IMR-90 (cell line): ENCODE measurements at regions not wholly inside any gene's neighbourhood (a gene's known extent, or its start where the extent isn't known, plus 50 kb on each side); places are given as distances from the start of the nearest gene placed in this dataset.

Experiments used
- ATAC-seq: fragments of 200-7000 bp; cut with Tn5 transposase; 2 replicates; pipeline ENCODE4 v1.9.1; 2020; ENCODE audit warnings: low read depth, mild to moderate bottlenecking, moderate library complexity
- BruUV-seq: library from RNA; stranded (reverse); fragments of 400-500 nt; replicated peaks from 2 replicates; lab custom pipeline; 2021; lab: Mats Ljungman, UMichigan
- CTCF ChIA-PET: fragments of 300-600 bp; formaldehyde crosslinking; extraction: SDS; loops from one replicate; lab custom pipeline; 2021; ENCODE audit warnings: antibody characterized with exemption; lab: Yijun Ruan, JAX
- POLR2A ChIA-PET: fragments of 300-600 bp; sonication (Branson Sonifier 250); formaldehyde crosslinking; loops from one replicate; lab custom pipeline; 2022; ENCODE audit warnings: antibody characterized with exemption; ENCODE audit not compliant: unreplicated experiment; lab: Charles Lee
- DNase-seq: peaks from one replicate; pipeline ENCODE4 v3.0.0; 2013
- H2AFZ ChIP-seq: replicated peaks from 2 replicates; pipeline ENCODE3; 2013; ENCODE audit warnings: low read length, mild to moderate bottlenecking; ENCODE audit not compliant: poor library complexity
- H2AK5ac ChIP-seq: 2 replicates; pipeline ENCODE4 v1.6.1; 2013; ENCODE audit warnings: low read depth, low read length, inconsistent platforms
- H2AK9ac ChIP-seq: replicated peaks from 2 replicates; pipeline ENCODE3; 2013; ENCODE audit warnings: mild to moderate bottlenecking, low read depth, low read length, moderate library complexity; ENCODE audit not compliant: poor library complexity
- H2BK120ac ChIP-seq: 2 replicates; pipeline ENCODE4 v1.6.1; 2013; ENCODE audit warnings: low read depth, low read length, inconsistent platforms
- H2BK15ac ChIP-seq: 3 replicates; pipeline ENCODE4 v1.6.1; 2013; ENCODE audit warnings: low read depth, low read length, inconsistent platforms
- H2BK20ac ChIP-seq: 2 replicates; pipeline ENCODE4 v1.6.1; 2013; ENCODE audit warnings: low read depth, mild to moderate bottlenecking, inconsistent platforms, low read length, moderate library complexity
- H2BK5ac ChIP-seq: 2 replicates; pipeline ENCODE4 v1.6.1; 2013; ENCODE audit warnings: mild to moderate bottlenecking, low read depth, low read length, inconsistent platforms; ENCODE audit not compliant: poor library complexity, severe bottlenecking
- H3K14ac ChIP-seq: replicated peaks from 2 replicates; pipeline ENCODE4 v1.6.1; 2013; ENCODE audit warnings: low read depth, low read length, inconsistent platforms
- H3K18ac ChIP-seq: 2 replicates; pipeline ENCODE4 v1.6.1; 2013; ENCODE audit warnings: low read depth, low read length, control low read depth
- H3K23ac ChIP-seq: 2 replicates; pipeline ENCODE4 v1.6.1; 2013; ENCODE audit warnings: low read depth, low read length, inconsistent platforms
- H3K27ac ChIP-seq: 2 replicates; pipeline ENCODE4 v1.5.1; 2013; ENCODE audit warnings: mild to moderate bottlenecking, control low read depth, low read length; ENCODE audit not compliant: insufficient read depth
- H3K27me3 ChIP-seq: 2 replicates; pipeline ENCODE4 v1.6.1; 2013; ENCODE audit warnings: low read length; ENCODE audit not compliant: control insufficient read depth, insufficient read depth
- H3K36me3 ChIP-seq: 2 replicates; pipeline ENCODE4 v1.6.1; 2013; ENCODE audit warnings: low read length, mixed read lengths; ENCODE audit not compliant: control insufficient read depth, insufficient read depth
- H3K4ac ChIP-seq: 2 replicates; pipeline ENCODE4 v1.6.1; 2013; ENCODE audit warnings: low read depth, low read length, inconsistent platforms
- H3K4me1 ChIP-seq: 2 replicates; pipeline ENCODE4 v1.6.1; 2013; ENCODE audit warnings: low read length, mixed read lengths; ENCODE audit not compliant: control insufficient read depth, insufficient read depth
- H3K4me2 ChIP-seq: 2 replicates; pipeline ENCODE4 v1.6.1; 2013; ENCODE audit warnings: low read depth, mild to moderate bottlenecking, control low read depth, low read length, moderate library complexity
- H3K4me3 ChIP-seq: 2 replicates; pipeline ENCODE4 v1.5.1; 2013; ENCODE audit warnings: low read depth, mild to moderate bottlenecking, control low read depth, low read length, moderate library complexity; ENCODE audit not compliant: insufficient read depth
- H3K56ac ChIP-seq: 2 replicates; pipeline ENCODE4 v1.6.1; 2013; ENCODE audit warnings: low read length, inconsistent platforms; ENCODE audit not compliant: insufficient read depth; ENCODE audit errors: extremely low read depth
- H3K79me1 ChIP-seq, 2 experiments: 2 replicates each; pipeline ENCODE4 v1.6.1; 2013; ENCODE audit warnings: low read length in 2 of 2, inconsistent platforms in 1 of 2, low read depth in 1 of 2
- H3K9ac ChIP-seq: 2 replicates; pipeline ENCODE4 v1.6.1; 2013; ENCODE audit warnings: low read depth, low read length, control low read depth
- H3K9me1 ChIP-seq: 2 replicates; pipeline ENCODE4 v1.6.1; 2013; ENCODE audit warnings: low read length, inconsistent platforms; ENCODE audit not compliant: insufficient read depth
- H3K9me3 ChIP-seq: 2 replicates; pipeline ENCODE4 v1.6.1; 2013; ENCODE audit warnings: low read length; ENCODE audit not compliant: control insufficient read depth, insufficient read depth
- H4K20me1 ChIP-seq: 2 replicates; pipeline ENCODE4 v1.6.1; 2013; ENCODE audit warnings: low read length, inconsistent platforms; ENCODE audit not compliant: insufficient read depth
- H4K5ac ChIP-seq: 2 replicates; pipeline ENCODE4 v1.6.1; 2013; ENCODE audit warnings: mild to moderate bottlenecking, low read depth, low read length, control low read depth
- H4K8ac ChIP-seq, 2 experiments: 2 replicates each; pipeline ENCODE4 v1.6.1; 2013; ENCODE audit warnings: low read depth in 2 of 2, low read length in 2 of 2, control low read depth in 1 of 2, inconsistent platforms in 1 of 2
- H4K91ac ChIP-seq: 2 replicates; pipeline ENCODE4 v1.6.1; 2013; ENCODE audit warnings: low read depth, low read length, inconsistent platforms; ENCODE audit not compliant: insufficient read depth
- BHLHE40 ChIP-seq: fragments of 150-350 bp; IDR thresholded peaks from 2 replicates; pipeline ENCODE4 v1.6.1; 2016; ENCODE audit warnings: mild to moderate bottlenecking, low read depth, low read length
- CEBPB ChIP-seq: IDR thresholded peaks from 2 replicates; pipeline ENCODE4 v1.6.1; 2012; ENCODE audit warnings: low read depth, low read length, improper control_type of control experiment
- CHD1 ChIP-seq: IDR thresholded peaks from 2 replicates; pipeline ENCODE4 v1.6.1; 2012; ENCODE audit warnings: low read depth, low read length, improper control_type of control experiment
- FOS ChIP-seq: fragments of 150-350 bp; IDR thresholded peaks from 2 replicates; pipeline ENCODE4 v1.6.1; 2016; ENCODE audit warnings: low read depth, low read length
- MAFK ChIP-seq: IDR thresholded peaks from 2 replicates; pipeline ENCODE4 v1.6.1; 2012; ENCODE audit warnings: low read depth, low read length, improper control_type of control experiment
- MAZ ChIP-seq: IDR thresholded peaks from 2 replicates; pipeline ENCODE4 v1.6.1; 2012; ENCODE audit warnings: low read depth, mild to moderate bottlenecking, low read length, improper control_type of control experiment, moderate library complexity, borderline replicate concordance
- MXI1 ChIP-seq: IDR thresholded peaks from 2 replicates; pipeline ENCODE4 v1.6.1; 2012; ENCODE audit warnings: low read depth, mild to moderate bottlenecking, low read length, moderate library complexity, borderline replicate concordance
- NFE2L2 ChIP-seq: fragments of 150-350 bp; IDR thresholded peaks from 2 replicates; pipeline ENCODE4 v1.6.1; 2016; ENCODE audit warnings: low read depth, mild to moderate bottlenecking, low read length
- POLR2A ChIP-seq: IDR thresholded peaks from 2 replicates; pipeline ENCODE4 v1.6.1; 2012; ENCODE audit warnings: mild to moderate bottlenecking, low read depth, low read length
- RAD21 ChIP-seq: IDR thresholded peaks from 2 replicates; pipeline ENCODE4 v1.6.1; 2012; ENCODE audit warnings: low read length, improper control_type of control experiment
- RCOR1 ChIP-seq: IDR thresholded peaks from 2 replicates; pipeline ENCODE4 v1.6.1; 2012; ENCODE audit warnings: mild to moderate bottlenecking, low read length, improper control_type of control experiment; ENCODE audit not compliant: insufficient replicate concordance
- RFX5 ChIP-seq: IDR thresholded peaks from 2 replicates; pipeline ENCODE4 v1.8.0; 2012; ENCODE audit warnings: low read depth, mild to moderate bottlenecking, low read length, moderate library complexity
- SMC3 ChIP-seq: fragments of 150-350 bp; IDR thresholded peaks from 2 replicates; pipeline ENCODE4 v1.6.1; 2016; ENCODE audit warnings: low read depth, mild to moderate bottlenecking, antibody characterized with exemption, low read length, moderate library complexity
- WGBS, 2 experiments: methylation state at CpG; one replicate each; pipeline versions ENCODE4 v1.1.5 to v1.1.7; 2013; ENCODE audit warnings: missing lambda C conversion rate in 2 of 2; ENCODE audit not compliant: insufficient read length in 1 of 2; ENCODE audit errors: extremely low coverage in 2 of 2; 5-methylcytosine and 5-hydroxymethylcytosine counted together
- dilution Hi-C: fragments of 300-500 bp; cut with HindIII; formaldehyde crosslinking; loops from one replicate; pipeline ENCODE4 v1.14.3; 2018; ENCODE audit warnings: low sequenced_read_pairs; ENCODE audit not compliant: unreplicated experiment
- in situ Hi-C: fragments of 300-500 bp; cut with MboI; formaldehyde crosslinking; loops from 3 replicates; pipeline ENCODE4 v1.14.3; 2019; ENCODE audit warnings: low sequenced_read_pairs, inconsistent platforms, mixed read lengths
- intact Hi-C: fragments of 100-400 bp; cut with micrococcal nuclease; formaldehyde crosslinking; loops from 2 replicates; pipeline ENCODE4 v1.10.0; 2022
- TF ChIP-seq, protein P1 (sequence below): conservative IDR thresholded peaks from 2 replicates; pipeline ENCODE4 v1.5.1; 2012; ENCODE audit warnings: mild to moderate bottlenecking, low read depth, low read length, improper control_type of control experiment
- TF ChIP-seq, protein P2 (sequence below): fragments of 150-350 bp; IDR thresholded peaks from 2 replicates; pipeline ENCODE4 v1.6.1; 2016; ENCODE audit warnings: low read depth, mild to moderate bottlenecking, low read length, moderate library complexity, borderline replicate concordance
- TF ChIP-seq, protein P3 (sequence below): fragments of 150-350 bp; IDR thresholded peaks from 2 replicates; pipeline ENCODE4 v1.6.1; 2017; ENCODE audit warnings: mild to moderate bottlenecking, antibody characterized with exemption, low read length, low read depth

DNA sequence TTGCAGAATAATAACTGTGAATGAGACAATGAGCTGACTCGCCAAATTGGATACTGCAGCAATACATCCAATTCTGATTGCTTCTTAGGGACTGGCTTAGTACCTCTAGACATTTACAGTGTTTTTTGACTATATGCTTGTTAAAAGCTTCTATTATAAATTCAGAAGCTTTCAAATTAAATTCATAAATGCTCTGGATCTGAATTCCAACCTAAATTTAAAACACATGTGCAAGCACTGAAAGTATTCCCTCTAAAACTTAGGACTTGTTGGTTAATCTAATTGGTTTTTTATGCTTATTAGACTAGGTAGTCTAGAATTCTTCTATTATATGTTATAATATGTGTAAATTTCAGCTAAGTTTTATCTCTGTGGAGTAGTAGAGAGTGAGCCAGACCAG lies 306.9 kb downstream of the CPS1 start:
- no peak overlapping the region for H3K18ac ChIP-seq

More for the DNA sequence above, 306.9 kb downstream of the CPS1 start:
- ATAC-seq (no peak), DNase-seq (no peak)
- Histone ChIP-seq H3K56ac (no peak overlapping the region), H3K27me3 (no peaks in the 10 kb centered on the region), H4K5ac (no peak overlapping the region), H2BK20ac (no peak overlapping the region), H3K79me1 (no peaks in the 10 kb centered on the region), H3K4me2 (no peak overlapping the region), H3K9me3 (peaks cover 8% of the 10 kb centered on the region), H3K9me1 (no peaks in the 10 kb centered on the region), H4K91ac (no peak overlapping the region), H2AFZ (no peak overlapping the region), H3K14ac (no peak overlapping the region), H3K36me3 (no peaks in the 10 kb centered on the region), H2BK15ac (no peak overlapping the region), H4K20me1 (no peaks in the 10 kb centered on the region), H3K27ac (no peak overlapping the region), H2AK9ac (no peak overlapping the region), H3K9ac (no peak overlapping the region), H3K4me3 (no peak overlapping the region), H2BK120ac (no peak overlapping the region), H2AK5ac (no peak overlapping the region), H3K4ac (no peak overlapping the region), H2BK5ac (no peak overlapping the region), H3K4me1 (no peaks in the 10 kb centered on the region), H3K23ac (no peak overlapping the region), H4K8ac (no peak overlapping the region)
- dilution Hi-C loops, result no loop called here
- no TSS peak for BruUV-seq
- no CpG with 5 or more reads among the region's 1 CpG for WGBS, 2 experiments
- POLR2A ChIA-PET, result no interaction called here
- TF ChIP-seq SMC3 (no peak), MAZ (no peak), BHLHE40 (no peak), MAFK (no peak), NFE2L2 (no peak), FOS (no peak), RCOR1 (no peak), MXI1 (no peak), RFX5 (no peak), RAD21 (no peak), CHD1 (no peak), CEBPB (no peak), POLR2A (no peak)
- TF ChIP-seq, protein P1, sequence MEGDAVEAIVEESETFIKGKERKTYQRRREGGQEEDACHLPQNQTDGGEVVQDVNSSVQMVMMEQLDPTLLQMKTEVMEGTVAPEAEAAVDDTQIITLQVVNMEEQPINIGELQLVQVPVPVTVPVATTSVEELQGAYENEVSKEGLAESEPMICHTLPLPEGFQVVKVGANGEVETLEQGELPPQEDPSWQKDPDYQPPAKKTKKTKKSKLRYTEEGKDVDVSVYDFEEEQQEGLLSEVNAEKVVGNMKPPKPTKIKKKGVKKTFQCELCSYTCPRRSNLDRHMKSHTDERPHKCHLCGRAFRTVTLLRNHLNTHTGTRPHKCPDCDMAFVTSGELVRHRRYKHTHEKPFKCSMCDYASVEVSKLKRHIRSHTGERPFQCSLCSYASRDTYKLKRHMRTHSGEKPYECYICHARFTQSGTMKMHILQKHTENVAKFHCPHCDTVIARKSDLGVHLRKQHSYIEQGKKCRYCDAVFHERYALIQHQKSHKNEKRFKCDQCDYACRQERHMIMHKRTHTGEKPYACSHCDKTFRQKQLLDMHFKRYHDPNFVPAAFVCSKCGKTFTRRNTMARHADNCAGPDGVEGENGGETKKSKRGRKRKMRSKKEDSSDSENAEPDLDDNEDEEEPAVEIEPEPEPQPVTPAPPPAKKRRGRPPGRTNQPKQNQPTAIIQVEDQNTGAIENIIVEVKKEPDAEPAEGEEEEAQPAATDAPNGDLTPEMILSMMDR, result no peak
- TF ChIP-seq, protein P2, sequence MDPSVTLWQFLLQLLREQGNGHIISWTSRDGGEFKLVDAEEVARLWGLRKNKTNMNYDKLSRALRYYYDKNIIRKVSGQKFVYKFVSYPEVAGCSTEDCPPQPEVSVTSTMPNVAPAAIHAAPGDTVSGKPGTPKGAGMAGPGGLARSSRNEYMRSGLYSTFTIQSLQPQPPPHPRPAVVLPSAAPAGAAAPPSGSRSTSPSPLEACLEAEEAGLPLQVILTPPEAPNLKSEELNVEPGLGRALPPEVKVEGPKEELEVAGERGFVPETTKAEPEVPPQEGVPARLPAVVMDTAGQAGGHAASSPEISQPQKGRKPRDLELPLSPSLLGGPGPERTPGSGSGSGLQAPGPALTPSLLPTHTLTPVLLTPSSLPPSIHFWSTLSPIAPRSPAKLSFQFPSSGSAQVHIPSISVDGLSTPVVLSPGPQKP, result no peak
- TF ChIP-seq, protein P3, sequence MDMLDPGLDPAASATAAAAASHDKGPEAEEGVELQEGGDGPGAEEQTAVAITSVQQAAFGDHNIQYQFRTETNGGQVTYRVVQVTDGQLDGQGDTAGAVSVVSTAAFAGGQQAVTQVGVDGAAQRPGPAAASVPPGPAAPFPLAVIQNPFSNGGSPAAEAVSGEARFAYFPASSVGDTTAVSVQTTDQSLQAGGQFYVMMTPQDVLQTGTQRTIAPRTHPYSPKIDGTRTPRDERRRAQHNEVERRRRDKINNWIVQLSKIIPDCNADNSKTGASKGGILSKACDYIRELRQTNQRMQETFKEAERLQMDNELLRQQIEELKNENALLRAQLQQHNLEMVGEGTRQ, result no peak
- intact Hi-C loops, result no loop called here
- in situ Hi-C loops, result no loop called here
- CTCF ChIA-PET, result no interaction called here
